ENCODE measurements at regions not wholly inside any gene's neighbourhood (a gene's known extent, or its start where the extent isn't known, plus 50 kb on each side); places are given as distances from the start of the nearest gene placed in this dataset.
"Not testable (repeated sequence)": the region's sequence is repeated elsewhere in the genome, so short reads cannot be mapped to it uniquely, and the experiment has no call there.

GRCh38 chr20:51922812-51923211 lies 120.5 kb upstream of the SALL4 start:
- WGBS = 97% methylated on average over 12 of the region's 12 CpGs
- H3K27ac ChIP-seq (ENCODE audit: low read depth in 1 of 2, low read length in 2 of 2); H3K4me3 ChIP-seq (ENCODE audit: low read depth in 1 of 3, low read length in 3 of 3); H3K9me3 ChIP-seq (ENCODE audit: control insufficient read depth in 4 of 4, low read length in 3 of 4); H3K27me3 ChIP-seq (ENCODE audit: control insufficient read depth in 4 of 4, insufficient read depth in 4 of 4, low read length in 3 of 4); H3K9ac ChIP-seq (ENCODE audit: low read depth in 1 of 2, low read length in 2 of 2); H3K4me1 ChIP-seq (ENCODE audit: control insufficient read depth in 4 of 4, insufficient read depth in 4 of 4, low read length in 3 of 4); DNase-seq (ENCODE audit: low spot score); H3K36me3 ChIP-seq (ENCODE audit: control insufficient read depth in 4 of 4, insufficient read depth in 3 of 4, low read depth in 1 of 4, low read length in 3 of 4): not testable (repeated sequence)

GRCh38 chr20:51918561-51918960 lies 116.2 kb upstream of the SALL4 start:
- no peak overlapping the region for H3K4me3 ChIP-seq (ENCODE audit: low read depth in 1 of 3, low read length in 3 of 3)
- DNase-seq (ENCODE audit: low spot score) = no peak
- TF ChIP-seq HNF4G (IDR thresholded peaks at IDR 0.05) (no peak), REST (IDR thresholded peaks at IDR 0.05) (no peak), RXRA (IDR thresholded peaks at IDR 0.05) (no peak)
- no peaks in the 10 kb centered on the region for H3K36me3 ChIP-seq (ENCODE audit: control insufficient read depth in 4 of 4, insufficient read depth in 3 of 4, low read depth in 1 of 4, low read length in 3 of 4)
- 62% methylated on average over 7 of the region's 7 CpGs for WGBS
- H3K4me1 ChIP-seq (ENCODE audit: control insufficient read depth in 4 of 4, insufficient read depth in 4 of 4, low read length in 3 of 4) = no peaks in the 10 kb centered on the region
- no peak overlapping the region for H3K9ac ChIP-seq (ENCODE audit: low read depth in 1 of 2, low read length in 2 of 2)
- no peaks in the 10 kb centered on the region for H3K9me3 ChIP-seq (ENCODE audit: control insufficient read depth in 4 of 4, low read length in 3 of 4)
- H3K27me3 ChIP-seq (ENCODE audit: control insufficient read depth in 4 of 4, insufficient read depth in 4 of 4, low read length in 3 of 4) = no peaks in the 10 kb centered on the region
- H3K27ac ChIP-seq (ENCODE audit: low read depth in 1 of 2, low read length in 2 of 2) = no peak overlapping the region

GRCh38 chr20:51917886-51918535 lies 115.7 kb upstream of the SALL4 start:
- no peak overlapping the region for H3K4me3 ChIP-seq (ENCODE audit: low read depth in 1 of 3, low read length in 3 of 3)
- WGBS = 37% methylated on average over 4 of the region's 4 CpGs
- H3K36me3 ChIP-seq (ENCODE audit: control insufficient read depth in 4 of 4, insufficient read depth in 3 of 4, low read depth in 1 of 4, low read length in 3 of 4) = no peaks in the 10 kb centered on the region
- TF ChIP-seq HNF4G (IDR thresholded peaks at IDR 0.05) = no peak
- no peak for TF ChIP-seq RXRA (IDR thresholded peaks at IDR 0.05)
- TF ChIP-seq YY1 (IDR thresholded peaks at IDR 0.05) = no peak
- TF ChIP-seq FOXA2 (IDR thresholded peaks at IDR 0.05) = no peak
- no peak for TF ChIP-seq JUND (IDR thresholded peaks at IDR 0.05)
- no peak for TF ChIP-seq TAF1 (conservative IDR thresholded peaks at IDR 0.05)
- no peak for TF ChIP-seq FOXA1 (IDR thresholded peaks at IDR 0.05)
- no peak for TF ChIP-seq MAX (IDR thresholded peaks at IDR 0.05)
- no peak for TF ChIP-seq ATF3 (IDR thresholded peaks at IDR 0.05)
- TF ChIP-seq HNF4A (conservative IDR thresholded peaks at IDR 0.05) = no peak
- no peak for TF ChIP-seq GABPA (IDR thresholded peaks at IDR 0.05 in 1 of 2, conservative IDR thresholded peaks at IDR 0.05 in 1 of 2)
- no peak for TF ChIP-seq RAD21 (IDR thresholded peaks at IDR 0.05)
- no peak for TF ChIP-seq NR2F2 (IDR thresholded peaks at IDR 0.05)
- no peak for TF ChIP-seq REST (IDR thresholded peaks at IDR 0.05)
- TF ChIP-seq CTCF (IDR thresholded peaks at IDR 0.05; ENCODE audit: low read depth, low read length, missing input control) = no peak
- H3K27ac ChIP-seq (ENCODE audit: low read depth in 1 of 2, low read length in 2 of 2) = no peak overlapping the region
- no peaks in the 10 kb centered on the region for H3K27me3 ChIP-seq (ENCODE audit: control insufficient read depth in 4 of 4, insufficient read depth in 4 of 4, low read length in 3 of 4)
- no peak overlapping the region for H3K9ac ChIP-seq (ENCODE audit: low read depth in 1 of 2, low read length in 2 of 2)
- no peak for DNase-seq (ENCODE audit: low spot score)
- H3K4me1 ChIP-seq (ENCODE audit: control insufficient read depth in 4 of 4, insufficient read depth in 4 of 4, low read length in 3 of 4) = no peaks in the 10 kb centered on the region
- no peaks in the 10 kb centered on the region for H3K9me3 ChIP-seq (ENCODE audit: control insufficient read depth in 4 of 4, low read length in 3 of 4)

Data from liver (tissue), 8 donors.